Thyroid gland (tissue), 4 donors: ENCODE measurements at regions not wholly inside any gene's neighbourhood (a gene's known extent, or its start where the extent isn't known, plus 50 kb on each side); places are given as distances from the start of the nearest gene placed in this dataset.

Experiments used
- DNase-seq, 2 donors: peaks; one replicate each; pipeline ENCODE4 v3.0.0-alpha.2; 2019
- H3K27ac ChIP-seq, 3 donors: fragments of 200-600 bp; sonication (generic); 1 replicate in 2 of 3; 2 replicates in 1 of 3; pipeline ENCODE4 v1.5.1; 2016 to 2019; ENCODE audit warnings: mild to moderate bottlenecking in 1 of 3, moderate library complexity in 1 of 3
- H3K27me3 ChIP-seq: fragments of 200-600 bp; sonication (generic); one replicate; pipeline ENCODE4 v1.5.1; 2019
- H3K36me3 ChIP-seq, 2 donors: fragments of 200-600 bp; sonication (generic); one replicate each; pipeline ENCODE4 v1.5.1; 2016 to 2019
- H3K4me1 ChIP-seq, 2 donors: fragments of 200-600 bp; sonication (generic); one replicate each; pipeline ENCODE4 v1.5.1; 2017 to 2019
- H3K4me3 ChIP-seq, 3 donors: fragments of 200-600 bp; sonication (generic); replicated peaks in 1 of 3; 1 replicate in 2 of 3; 2 replicates in 1 of 3; pipeline ENCODE4 v1.5.1; 2016; ENCODE audit warnings: mild to moderate bottlenecking in 1 of 3
- H3K9me3 ChIP-seq: fragments of 200-600 bp; sonication (generic); one replicate; pipeline ENCODE4 v1.5.1; 2017
- CTCF ChIP-seq, 6 experiments: fragments of 200-600 bp in 3 of 6; fragments of 450-650 bp in 3 of 6; sonication (generic) in 3 of 6; IDR thresholded peaks; one replicate each; pipeline ENCODE4 v1.5.1; 2016 to 2019; ENCODE audit warnings: antibody characterized with exemption in 6 of 6, mild to moderate bottlenecking in 2 of 6, inconsistent platforms in 1 of 6, moderate library complexity in 1 of 6
- POLR2A ChIP-seq, 2 donors: fragments of 450-650 bp; IDR thresholded peaks; one replicate each; pipeline ENCODE4 v1.6.1; 2017; ENCODE audit warnings: antibody characterized with exemption in 2 of 2, mild to moderate bottlenecking in 2 of 2, moderate library complexity in 1 of 2
- WGBS, 2 donors: methylation state at CpG; one replicate each; pipeline ENCODE4 v1.1.5; 2017; 5-methylcytosine and 5-hydroxymethylcytosine counted together
- intact Hi-C: fragments of 100-400 bp; cut with DNase I; formaldehyde crosslinking; loops from one replicate; pipeline ENCODE4 v1.15.1; 2023

GRCh38 chr5:96506866-96507527, 73.9 kb upstream of the PCSK1 start:
- Histone ChIP-seq H3K27ac (no peak overlapping the region), H3K36me3 (no peaks in the 10 kb centered on the region), H3K27me3 (no peaks in the 10 kb centered on the region), H3K4me3 (no peak overlapping the region), H3K9me3 (no peaks in the 10 kb centered on the region), H3K4me1 (no peaks in the 10 kb centered on the region)
- intact Hi-C loops: no loop called here
- no peak for DNase-seq
- TF ChIP-seq POLR2A (IDR thresholded peaks at IDR 0.05) (no peak), CTCF (IDR thresholded peaks at IDR 0.05) (no peak)
- WGBS, 2 donors: 73 to 83% methylated on average over 7 of the region's 7 CpGs

GRCh38 chr5:96509316-96509715, 76.3 kb upstream of the PCSK1 start:
- TF ChIP-seq CTCF (IDR thresholded peaks at IDR 0.05) (no peak), POLR2A (IDR thresholded peaks at IDR 0.05) (no peak)
- Histone ChIP-seq H3K27ac (no peak overlapping the region), H3K36me3 (no peaks in the 10 kb centered on the region), H3K4me1 (no peaks in the 10 kb centered on the region), H3K4me3 (no peak overlapping the region), H3K9me3 (no peaks in the 10 kb centered on the region), H3K27me3 (no peaks in the 10 kb centered on the region)
- intact Hi-C loops: no loop called here
- no peak for DNase-seq
- WGBS, 2 donors: 0% methylated on average over 1 of the region's 1 CpG

GRCh38 chr5:96509721-96510350, 76.8 kb upstream of the PCSK1 start:
- no peak for DNase-seq
- no peaks in the 10 kb centered on the region for H3K36me3 ChIP-seq
- intact Hi-C loops: no loop called here
- no peaks in the 10 kb centered on the region for H3K27me3 ChIP-seq
- no peaks in the 10 kb centered on the region for H3K4me1 ChIP-seq
- no peaks in the 10 kb centered on the region for H3K9me3 ChIP-seq
- TF ChIP-seq POLR2A (IDR thresholded peaks at IDR 0.05) (no peak), CTCF (IDR thresholded peaks at IDR 0.05) (no peak)
- H3K27ac ChIP-seq: no peak overlapping the region
- 68 to 71% methylated on average over 5 of the region's 5 CpGs for WGBS, 2 donors
- no peak overlapping the region for H3K4me3 ChIP-seq

GRCh38 chr5:96516631-96517071, 83.6 kb upstream of the PCSK1 start:
- intact Hi-C loops: no loop called here
- no peaks in the 10 kb centered on the region for H3K27me3 ChIP-seq
- no peaks in the 10 kb centered on the region for H3K9me3 ChIP-seq
- H3K4me3 ChIP-seq: no peak overlapping the region
- H3K4me1 ChIP-seq: peaks cover 12 to 13% of the 10 kb centered on the region in 2 donors
- no peak overlapping the region for H3K27ac ChIP-seq
- no peaks in the 10 kb centered on the region for H3K36me3 ChIP-seq
- no peak for DNase-seq
- 66 to 80% methylated on average over 6 of the region's 6 CpGs for WGBS, 2 donors
- TF ChIP-seq POLR2A (IDR thresholded peaks at IDR 0.05): no peak
- no peak for TF ChIP-seq CTCF (IDR thresholded peaks at IDR 0.05)

GRCh38 chr5:96517295-96517694, 84.2 kb upstream of the PCSK1 start:
- H3K27me3 ChIP-seq: no peaks in the 10 kb centered on the region
- intact Hi-C loops: no loop called here
- TF ChIP-seq POLR2A (IDR thresholded peaks at IDR 0.05) (no peak), CTCF (IDR thresholded peaks at IDR 0.05) (no peak)
- peaks cover 12 to 13% of the 10 kb centered on the region in 2 donors for H3K4me1 ChIP-seq
- no peak for DNase-seq
- no peaks in the 10 kb centered on the region for H3K9me3 ChIP-seq
- 30 to 32% methylated on average over 4 of the region's 4 CpGs for WGBS, 2 donors
- H3K4me3 ChIP-seq: no peak overlapping the region
- no peaks in the 10 kb centered on the region for H3K36me3 ChIP-seq
- H3K27ac ChIP-seq: no peak overlapping the region
